Suppressor macrophage treated with lipopolysaccharide for 1 hour (primary cell): ENCODE measurements at regions not wholly inside any gene's neighbourhood (a gene's known extent, or its start where the extent isn't known, plus 50 kb on each side); places are given as distances from the start of the nearest gene placed in this dataset.
"Not testable (repeated sequence)": the region's sequence is repeated elsewhere in the genome, so short reads cannot be mapped to it uniquely, and the experiment has no call there.

Experiments used
- DNase-seq, 3 donors: peaks; one replicate each; pipeline ENCODE4 v3.0.0-alpha.2; 2020 to 2022

DNA sequence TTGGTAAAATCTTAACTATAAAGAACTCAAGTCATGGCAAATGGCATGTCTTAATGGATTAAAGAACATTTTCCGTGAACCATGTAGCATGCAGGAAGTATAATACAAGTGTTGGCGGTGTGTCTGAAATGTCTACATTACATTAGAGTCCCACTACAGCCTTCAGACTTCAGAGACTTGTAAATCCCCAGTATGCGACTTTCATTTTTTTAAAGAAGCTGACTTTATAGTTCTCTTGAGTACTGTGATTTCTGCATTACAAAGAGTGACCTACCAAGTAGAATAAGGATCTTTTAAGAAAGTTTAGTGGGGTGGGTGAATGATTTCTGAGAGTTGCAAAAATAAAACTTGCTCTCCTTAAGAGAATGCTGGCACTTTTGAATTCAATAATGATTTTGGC lies 140.7 kb upstream of the FN1 start:
- DNase-seq, result no peak

DNA sequence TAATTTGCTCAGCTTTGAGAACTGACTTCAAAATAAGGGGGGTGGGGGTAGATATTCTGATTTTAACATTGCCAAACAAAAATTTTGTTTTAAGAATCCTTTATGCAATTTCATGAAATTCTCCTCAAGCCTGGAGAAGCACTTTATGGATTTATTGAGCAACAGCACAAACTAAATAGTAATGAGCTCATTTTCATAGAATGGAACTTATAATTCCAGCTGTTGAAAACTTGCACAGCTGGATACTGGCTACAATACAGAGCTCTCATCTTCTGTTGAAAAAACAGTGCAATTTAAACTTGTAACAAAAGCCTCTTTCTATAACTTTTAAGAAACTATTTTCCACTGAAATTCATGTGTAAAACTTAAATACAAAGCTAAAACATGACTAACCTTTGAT lies 137.6 kb upstream of the FN1 start:
- DNase-seq, result no peak

DNA sequence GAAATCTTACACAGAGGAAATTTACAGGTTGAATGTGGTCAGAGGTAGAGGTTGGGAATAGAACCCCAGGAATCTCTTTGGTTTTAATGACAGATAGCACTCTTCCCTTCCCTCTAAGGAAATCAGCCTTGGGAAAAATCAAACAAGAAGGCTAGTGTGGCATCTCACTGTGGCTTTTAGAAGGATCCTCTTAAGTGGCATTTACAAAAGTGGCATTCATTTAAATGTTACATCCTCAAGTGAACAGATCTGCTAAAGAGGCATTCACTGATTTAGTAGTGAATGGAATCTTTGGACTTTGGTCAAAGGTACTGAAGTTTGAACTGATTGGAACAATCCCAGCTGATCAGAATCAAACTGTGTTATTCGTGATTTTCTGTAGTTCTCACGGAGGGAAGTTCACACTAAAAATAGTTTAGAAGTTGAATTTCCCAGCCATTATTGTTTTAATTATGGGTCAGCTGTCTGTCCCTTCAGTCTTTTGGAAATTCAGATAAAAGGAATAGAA lies 136.5 kb upstream of the FN1 start:
- DNase-seq, result no peak

DNA sequence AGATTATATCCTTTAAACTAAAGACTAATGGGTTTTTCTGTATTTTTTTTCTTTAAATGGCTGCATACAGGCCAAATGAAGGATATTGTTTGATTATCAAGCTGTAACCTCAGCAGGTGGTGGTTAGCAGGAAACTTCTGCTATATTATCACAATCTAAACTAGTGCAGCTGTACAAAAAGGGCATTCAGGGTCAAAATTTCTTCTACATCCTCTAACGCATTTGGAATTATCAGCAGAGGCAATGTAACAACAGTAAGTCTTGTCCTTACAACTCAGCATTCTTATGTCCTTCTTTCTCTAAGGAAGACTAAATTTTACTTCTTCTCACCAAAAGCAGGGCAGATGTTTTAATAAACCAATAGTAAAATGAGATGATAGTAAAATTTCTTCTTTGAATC lies 135.8 kb upstream of the FN1 start:
- DNase-seq, result no peak

DNA sequence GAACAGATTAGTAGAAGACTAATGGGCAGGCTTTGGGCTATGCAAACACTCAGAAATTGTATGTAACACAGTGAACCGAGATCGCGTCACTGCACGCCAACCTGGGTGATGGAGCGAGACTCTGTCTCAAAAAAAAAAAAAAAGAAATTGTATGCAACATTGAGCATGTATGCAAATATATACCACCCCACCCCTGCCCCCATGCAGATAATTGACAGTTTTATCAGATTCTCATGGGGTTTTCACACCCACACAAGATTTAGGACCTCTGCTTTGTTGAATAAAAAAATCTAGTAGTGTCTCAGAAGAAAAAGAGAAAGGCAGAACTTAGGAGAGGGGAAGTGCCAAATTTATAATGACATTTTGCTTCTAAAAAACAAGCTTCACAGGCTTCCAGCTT lies 131.6 kb upstream of the FN1 start:
- DNase-seq, result no peak

DNA sequence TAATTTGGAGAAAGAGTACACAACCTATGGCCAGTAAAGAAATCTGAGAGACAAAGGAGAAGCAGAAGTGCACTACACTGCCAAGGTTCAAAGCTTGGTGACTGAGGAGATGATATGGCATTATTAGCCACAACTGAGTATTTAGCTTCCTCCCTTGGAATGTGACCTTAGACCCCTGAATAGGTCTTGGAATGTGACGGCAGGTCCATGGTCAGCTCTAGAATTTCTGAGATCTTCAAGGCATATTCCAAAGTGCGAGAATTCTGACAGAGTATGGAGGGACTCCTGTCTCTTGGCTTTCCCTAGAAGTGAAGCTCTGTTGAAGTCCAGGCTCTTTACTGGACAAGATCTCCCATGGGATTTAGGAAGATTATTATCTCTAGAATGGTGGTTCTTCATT lies 130.0 kb upstream of the FN1 start:
- DNase-seq, result no peak

DNA sequence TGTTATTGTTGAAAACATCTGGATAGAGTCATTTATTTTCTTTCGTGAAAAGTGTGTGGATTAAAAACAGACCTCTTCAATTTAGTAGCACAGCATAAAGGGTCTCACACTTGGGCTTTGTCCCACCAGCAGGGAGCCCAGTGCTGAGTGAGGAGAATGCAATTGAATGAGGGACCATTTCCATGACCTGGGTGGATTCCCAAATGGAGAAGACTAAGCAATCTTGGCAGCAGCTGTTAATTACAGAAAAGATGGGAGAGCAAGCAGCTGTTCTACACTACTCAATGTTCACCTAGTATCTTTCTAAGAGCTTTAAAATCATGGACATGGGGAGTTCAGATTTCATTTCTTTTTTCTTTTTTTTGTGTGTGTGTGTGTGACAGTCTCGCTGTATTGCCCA lies 121.8 kb upstream of the FN1 start:
- no peak for DNase-seq

DNA sequence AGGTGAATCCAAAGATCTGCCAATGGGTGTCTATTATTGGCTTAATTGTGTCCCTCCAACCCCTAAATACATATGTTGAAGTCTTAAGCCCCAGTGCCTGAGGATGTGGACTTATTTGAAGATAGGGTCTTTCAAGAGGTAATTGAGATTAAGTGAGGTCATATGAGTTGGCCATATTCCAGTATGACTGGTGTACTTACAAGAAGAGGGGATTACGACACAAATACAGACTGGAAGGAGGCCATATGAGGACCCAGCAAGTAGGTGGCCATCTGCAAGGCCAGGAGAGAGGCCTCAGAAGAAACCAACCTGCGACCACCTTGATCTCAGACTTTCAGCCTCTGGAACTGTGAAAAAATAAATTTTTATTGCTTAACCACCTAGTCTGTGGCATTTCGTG lies 121.1 kb upstream of the FN1 start:
- no peak for DNase-seq

DNA sequence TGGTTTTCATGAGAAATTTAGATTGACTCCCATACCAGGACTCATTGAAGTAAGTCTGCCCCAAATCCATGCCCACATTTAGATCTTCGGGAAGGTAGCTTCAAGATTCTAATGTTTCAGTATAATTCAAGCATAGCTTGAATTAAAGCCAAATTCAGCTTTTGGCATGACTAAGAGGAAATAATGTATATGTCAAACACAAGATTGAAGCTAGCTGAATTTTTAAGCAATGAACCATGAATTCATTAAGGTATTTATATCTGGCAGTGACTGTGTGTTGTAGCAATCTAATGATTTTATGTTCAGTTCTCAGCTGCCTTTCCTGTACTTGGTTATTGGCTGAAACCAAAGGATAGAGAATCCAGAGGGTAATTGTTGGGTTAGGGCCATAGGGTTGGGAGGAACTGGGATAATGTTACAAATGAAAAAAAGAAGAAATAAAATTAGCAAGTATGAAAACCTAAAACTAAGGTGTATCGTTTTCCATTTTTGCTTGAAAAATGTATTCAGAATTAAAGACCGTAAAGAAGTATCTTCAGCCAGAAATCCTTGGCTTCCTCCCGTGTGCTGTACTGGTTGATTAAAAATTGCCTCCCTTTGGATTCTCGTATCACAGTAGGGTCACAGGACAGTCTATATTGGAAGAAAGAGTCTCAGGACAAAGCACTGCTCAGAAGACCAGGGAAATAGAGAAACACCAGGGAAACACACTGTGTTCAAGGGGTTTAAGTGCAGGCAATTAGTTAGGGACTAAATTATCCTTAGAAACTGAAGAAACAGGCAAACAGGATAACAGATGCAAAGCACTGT lies 119.0 kb upstream of the FN1 start:
- DNase-seq, result no peak

DNA sequence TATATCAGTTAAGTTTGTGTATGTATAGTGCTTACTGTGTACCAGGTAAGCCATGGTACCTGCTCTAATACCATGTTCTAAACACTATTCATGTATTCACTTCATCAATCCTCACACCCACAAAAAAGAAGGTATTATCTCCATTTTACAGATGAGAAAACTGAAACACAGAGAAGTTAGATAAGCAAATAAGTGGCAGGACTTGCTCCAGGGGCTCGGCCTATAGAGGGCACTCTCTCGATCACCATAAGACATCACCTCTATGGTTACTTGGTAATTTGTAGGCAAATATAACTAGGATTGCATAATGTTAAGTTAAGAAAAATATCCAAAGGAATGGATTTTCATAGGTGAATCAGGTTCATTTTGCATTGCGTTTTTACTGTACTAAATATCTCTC lies 118.1 kb upstream of the FN1 start:
- peak in 2 of 3 donors; percentile 22 to 23 for DNase-seq

DNA sequence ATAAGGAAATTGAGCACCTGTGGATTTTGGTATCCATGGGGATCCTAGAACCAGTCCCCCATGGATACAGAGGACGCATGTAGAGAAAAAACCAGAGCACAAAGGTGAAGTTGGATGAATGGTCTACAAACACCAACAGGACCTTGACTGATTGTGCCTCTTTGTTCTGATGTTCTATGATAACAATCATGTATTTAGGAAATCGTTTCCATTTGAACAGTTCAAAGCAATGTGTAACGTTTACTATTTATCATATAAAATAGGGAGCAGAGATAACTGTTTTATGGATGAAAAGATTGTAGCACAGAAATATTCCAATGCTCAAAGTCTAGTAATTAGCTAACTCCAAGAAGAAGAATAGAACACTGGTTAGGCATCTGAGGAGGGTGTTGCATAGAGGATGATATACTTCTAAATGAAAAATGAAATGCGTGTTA lies 116.3 kb upstream of the FN1 start:
- no peak for DNase-seq

DNA sequence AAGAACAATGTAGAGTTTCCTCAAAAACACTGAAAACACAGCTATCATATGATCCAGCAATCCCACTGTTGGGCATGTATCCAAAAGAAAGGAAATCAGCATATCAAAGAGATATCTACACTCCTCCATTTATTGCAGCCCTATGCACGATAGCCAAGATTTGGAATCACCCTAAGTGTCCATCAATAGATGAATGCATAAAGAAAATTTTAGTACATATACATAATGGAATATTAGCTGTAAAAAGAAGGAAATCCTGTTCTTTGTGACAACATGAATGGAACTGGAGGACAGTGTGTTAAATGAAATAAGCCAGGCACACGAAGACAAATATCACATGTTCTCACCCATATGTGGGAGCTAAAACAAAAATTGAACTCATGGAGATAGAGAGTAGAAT lies 114.5 kb upstream of the FN1 start:
- no peak for DNase-seq

DNA sequence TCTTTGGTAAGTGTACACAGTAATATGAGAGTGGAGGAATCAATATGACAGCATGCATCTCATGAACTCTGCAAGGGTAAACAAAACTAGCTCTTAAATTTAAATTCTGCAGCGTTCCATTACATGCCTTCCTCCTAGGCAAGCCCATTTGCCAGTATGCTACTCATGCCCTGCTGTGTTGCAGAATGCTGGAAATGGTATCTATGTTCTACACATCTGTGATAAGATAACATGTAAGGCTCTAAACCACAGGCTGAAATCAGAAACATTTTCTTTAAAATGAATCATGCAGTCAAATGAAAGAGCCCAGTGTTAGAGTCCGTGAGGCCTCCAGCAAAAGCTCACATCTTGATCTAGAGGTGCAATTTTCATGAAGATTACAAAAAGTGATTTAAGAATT lies 112.8 kb upstream of the FN1 start:
- no peak for DNase-seq

DNA sequence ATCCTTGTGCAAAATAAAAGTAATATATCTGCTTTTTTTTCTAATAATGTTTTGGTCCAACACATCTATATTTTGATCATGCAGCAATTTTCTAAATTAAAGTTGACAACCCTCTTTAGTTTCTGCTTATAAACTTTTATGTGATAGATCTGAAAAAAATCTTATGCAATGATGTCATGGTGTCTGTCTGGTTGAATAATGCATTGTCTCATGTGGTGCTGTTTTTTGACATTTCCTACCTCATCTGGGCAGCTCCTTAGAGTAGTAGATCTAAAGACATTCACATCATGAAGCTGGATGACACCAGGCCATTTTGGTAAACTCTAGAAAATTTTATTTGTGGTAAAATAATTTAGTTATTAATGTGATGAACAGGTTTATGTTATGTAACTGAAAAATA lies 106.8 kb upstream of the FN1 start:
- no peak for DNase-seq

DNA sequence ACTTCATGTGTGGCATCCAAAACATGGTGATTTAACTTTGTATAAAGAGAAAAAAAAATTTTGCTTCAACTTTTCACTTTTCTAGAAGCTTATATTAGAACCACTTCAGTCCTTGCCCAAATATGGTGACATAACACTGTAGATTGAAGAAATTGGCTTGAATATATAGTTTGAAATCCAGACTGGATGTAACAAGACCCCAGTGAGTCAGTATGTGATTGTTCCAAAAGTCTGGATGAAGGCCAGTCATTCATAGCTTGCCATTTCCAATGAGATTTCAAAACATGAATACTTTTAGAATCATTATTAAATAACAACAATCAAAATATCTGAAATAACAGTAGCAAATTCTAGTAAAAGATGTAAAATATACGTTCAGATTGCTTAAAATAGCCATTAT lies 104.8 kb upstream of the FN1 start:
- DNase-seq, result no peak

DNA sequence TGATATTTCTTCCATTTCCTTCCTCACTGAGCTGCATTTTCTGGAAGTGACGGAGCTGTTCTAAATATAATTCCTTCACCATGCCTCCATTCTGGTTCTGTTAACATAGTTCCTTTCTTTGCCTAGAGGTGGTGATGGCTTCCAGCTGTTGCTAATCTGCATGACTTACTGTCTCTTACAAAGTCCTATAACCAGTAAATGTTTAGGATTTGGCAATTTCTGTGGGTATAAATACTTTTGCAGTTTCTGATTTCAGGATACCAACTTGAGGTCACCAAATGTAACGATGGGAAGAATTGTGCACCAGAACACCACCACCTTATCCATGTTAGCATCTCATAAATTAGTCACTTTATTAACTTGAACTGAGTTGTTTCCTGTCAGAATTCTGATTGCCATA lies 101.7 kb upstream of the FN1 start:
- DNase-seq, result peak; percentile 11 to 35 (median 14)

DNA sequence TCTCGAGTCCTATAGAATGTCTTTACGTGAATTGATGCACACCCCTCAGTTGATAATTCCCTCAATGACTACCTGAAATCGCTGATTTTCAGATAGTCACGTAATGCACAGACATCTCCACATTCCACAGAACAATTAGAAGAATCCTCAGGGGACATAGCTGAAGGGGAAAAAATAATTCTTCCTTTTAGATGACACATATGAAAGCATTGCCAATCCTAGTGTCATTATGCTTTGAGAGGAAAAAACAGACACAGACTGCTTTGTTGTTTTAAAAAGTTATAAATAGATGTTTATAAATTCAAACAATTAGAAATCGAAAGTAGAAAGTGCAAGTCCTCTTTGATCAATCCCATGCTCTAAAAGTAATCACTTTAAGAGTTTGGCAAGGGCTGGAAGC lies 100.6 kb upstream of the FN1 start:
- no peak for DNase-seq

DNA sequence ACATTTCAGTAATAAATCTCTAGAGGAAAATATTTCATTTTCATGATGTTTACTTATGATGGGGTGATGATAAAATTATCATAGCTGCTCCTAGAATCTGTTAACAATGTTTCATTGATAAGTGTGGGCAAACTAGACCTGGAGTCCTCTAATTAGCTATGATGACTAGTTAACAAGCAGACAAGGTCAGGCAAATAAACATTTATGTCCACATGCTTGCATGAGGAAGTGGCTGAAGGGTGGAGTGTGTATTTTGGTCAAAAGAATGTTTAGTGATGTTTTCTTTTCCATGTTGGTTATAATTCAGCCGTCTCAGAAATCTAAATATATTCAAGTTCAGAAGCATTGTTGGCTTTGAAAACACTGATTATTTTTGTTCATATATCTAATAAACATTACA lies 99.9 kb upstream of the FN1 start:
- DNase-seq, result no peak

DNA sequence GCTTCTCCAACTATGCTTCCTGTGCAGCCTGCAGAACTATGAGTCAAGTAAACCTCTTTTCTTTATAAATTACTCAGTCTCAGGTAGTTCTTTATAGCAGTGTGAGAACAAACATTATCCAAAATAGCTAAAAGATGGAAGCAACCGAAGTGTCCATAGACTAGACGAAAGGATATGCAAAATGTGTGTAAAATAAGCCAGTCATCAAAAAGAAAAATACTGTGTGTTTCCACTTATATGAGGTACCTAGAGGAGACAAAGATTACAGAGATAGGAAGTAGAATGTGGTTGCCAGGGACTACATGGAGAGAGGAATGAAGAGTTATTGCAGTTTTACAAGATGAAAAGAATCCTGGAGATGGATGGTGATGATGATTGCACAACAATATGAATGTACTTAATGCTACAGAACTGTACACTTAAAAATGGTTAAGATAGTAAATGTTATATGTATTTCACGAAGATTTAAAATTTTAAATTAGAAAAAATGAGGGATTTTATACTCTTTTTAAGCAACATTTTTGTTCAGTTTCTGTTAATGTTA lies 99.3 kb upstream of the FN1 start:
- no peak for DNase-seq

DNA sequence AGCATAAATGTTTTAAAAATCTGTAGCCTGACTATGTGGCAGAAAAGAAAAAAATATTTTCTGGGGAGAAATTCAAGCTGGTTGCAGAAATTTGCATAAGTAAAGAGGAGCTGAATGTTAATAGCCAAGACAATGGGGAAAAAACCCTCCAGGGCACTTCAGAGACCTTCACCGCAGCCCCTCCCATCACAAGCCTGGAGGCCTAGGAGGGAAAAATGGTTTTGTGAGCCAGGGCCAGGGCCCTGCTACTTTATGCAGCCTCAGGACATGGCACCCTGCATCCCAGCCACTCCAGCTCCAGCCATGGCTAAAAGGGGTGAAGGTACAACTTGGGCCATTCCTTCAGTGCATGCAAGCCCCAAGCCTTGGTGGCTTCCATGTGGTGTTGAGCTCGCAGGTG lies 97.8 kb upstream of the FN1 start:
- not testable (repeated sequence) for DNase-seq

DNA sequence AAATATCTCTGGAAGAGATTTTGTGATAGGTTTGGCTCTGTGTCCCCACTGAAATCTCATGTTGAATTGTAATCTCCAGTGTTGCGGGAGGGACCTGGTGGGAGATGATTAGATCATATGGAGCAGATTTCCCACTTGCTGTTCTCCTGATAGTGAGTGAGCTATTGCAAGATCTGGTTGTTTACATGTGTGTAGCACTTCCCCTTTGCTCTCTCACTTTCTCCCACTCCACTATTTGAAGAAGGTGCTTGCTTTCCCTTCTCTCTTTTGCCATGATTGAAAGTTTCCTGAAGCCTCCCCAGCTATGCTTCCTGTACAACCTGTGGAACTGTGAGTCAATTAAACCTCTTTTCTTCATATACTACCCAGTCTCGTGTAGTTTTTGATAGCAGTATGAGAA lies 97.0 kb upstream of the FN1 start:
- peak; percentile 71 to 79 (median 78) for DNase-seq

DNA sequence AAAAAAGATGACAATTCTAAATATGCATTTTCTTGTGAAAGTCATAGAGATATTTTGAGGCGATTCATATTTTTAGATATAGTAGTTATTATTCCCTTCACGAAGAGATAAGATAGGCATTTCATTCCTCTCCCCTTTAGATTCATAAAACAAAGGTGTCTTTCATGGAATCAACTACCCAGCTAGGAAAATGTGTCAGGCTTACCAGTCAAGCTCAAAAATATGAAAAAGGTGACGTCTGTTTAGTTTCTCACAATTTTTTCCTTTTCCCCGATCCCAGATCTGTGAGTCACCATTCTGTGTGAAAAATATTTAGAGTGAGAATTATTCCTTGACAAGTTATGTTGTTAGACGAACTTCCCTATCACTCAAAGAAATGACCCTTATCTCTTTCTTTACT lies 95.4 kb upstream of the FN1 start:
- DNase-seq, result no peak

DNA sequence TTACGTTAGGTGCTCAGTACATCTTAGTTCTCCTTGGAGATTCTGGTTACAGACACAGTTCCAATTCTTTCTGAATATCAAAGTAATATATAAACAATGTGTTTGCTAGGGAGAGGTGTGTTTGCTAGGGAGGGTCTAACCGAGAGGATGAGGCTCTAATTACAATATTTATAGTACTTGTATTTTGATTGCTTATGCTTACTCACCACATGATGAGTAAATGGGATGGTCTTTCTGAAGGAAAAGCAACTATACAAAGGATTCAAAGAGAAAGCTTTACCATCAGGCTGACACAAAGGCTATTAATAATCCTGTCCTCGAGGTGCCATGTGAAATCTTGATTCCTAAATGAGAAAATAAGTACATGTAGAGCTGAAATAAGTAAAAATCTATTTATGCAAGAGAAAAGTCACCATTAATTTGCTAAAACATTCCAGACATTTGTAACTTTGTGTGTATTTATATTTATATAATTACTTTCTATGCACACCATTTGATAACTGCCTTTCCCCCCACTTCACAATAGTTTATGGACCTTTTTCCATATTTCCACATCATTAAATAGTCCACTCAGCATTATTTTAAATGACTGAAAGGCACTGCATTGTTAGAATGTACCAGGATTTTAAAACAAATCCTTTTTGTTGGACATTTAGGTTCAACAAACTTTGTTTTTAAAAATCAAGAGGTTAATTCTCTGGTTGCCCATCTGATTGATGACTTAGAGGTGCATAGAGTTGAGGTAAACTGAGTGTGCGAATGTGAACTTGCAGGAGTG lies 94.5 kb upstream of the FN1 start:
- no peak for DNase-seq

DNA sequence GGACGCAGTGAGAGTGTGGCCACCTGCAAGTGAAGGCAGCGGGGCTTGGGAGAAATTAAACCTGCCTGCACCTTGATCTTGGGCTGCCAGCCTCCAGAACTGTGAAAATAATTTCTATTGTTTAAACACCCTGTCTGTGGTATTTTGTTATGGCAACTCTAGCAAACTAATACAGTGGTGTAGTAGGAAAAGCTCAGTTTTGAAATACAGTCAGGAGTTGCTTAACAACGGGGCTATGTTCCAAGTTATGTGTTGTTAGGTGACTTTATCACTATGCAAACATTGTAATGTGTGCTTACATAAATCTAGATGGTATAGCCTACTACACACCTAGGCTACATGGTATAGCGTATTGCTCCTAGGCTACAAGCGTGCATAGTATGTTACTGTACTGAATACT lies 93.4 kb upstream of the FN1 start:
- no peak for DNase-seq
